ENCODE measurements at regions not wholly inside any gene's neighbourhood (a gene's known extent, or its start where the extent isn't known, plus 50 kb on each side); places are given as distances from the start of the nearest gene placed in this dataset.

- no peak for DNase-seq
These were observed 253.8 kb upstream of the DMD start for GRCh38 chrX:33465137-33465536.

DNA sequence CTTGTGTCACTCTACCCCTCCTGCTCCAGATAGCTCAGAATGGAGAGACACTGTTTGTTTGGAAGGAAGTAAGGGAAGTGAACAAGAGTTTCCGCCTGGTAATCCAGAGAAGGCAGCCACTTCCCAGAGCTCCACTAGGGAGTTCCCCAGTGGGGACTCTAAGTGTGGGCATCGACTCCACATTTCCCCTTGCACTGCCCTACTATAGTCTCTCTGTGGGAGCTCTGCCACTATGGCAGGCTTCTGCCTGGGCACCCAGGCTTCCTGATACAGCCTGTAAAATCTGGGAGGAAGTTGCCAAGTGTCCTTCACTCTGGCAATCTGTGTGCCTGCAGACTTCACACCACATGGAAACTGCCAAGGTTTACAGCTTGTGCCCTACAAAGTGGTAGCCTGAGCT lies 245.8 kb upstream of the DMD start:
- no peak for DNase-seq

DNA sequence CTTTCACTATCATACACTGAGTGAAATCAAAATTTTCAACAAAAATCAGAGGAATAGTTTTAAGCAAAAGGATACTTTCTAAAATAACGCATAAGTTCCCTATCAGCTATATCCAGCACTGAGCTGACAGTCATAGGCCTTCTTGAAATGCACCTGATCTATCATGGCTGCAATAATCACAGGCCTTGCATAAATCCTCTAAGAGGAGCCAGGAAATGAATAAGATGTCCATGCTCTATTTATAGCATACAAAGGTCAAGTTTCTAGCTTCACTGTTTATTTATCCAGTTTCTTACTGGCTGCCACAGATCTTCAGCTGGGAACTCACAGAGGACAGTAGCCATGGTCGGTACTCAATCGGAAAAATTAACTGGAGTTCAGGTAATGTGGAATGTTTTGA lies 235.9 kb upstream of the DMD start:
- no peak for DNase-seq

GRCh38 chrX:33434256-33435092 lies 223.1 kb upstream of the DMD start:
- DNase-seq, result peak; percentile 54

DNA sequence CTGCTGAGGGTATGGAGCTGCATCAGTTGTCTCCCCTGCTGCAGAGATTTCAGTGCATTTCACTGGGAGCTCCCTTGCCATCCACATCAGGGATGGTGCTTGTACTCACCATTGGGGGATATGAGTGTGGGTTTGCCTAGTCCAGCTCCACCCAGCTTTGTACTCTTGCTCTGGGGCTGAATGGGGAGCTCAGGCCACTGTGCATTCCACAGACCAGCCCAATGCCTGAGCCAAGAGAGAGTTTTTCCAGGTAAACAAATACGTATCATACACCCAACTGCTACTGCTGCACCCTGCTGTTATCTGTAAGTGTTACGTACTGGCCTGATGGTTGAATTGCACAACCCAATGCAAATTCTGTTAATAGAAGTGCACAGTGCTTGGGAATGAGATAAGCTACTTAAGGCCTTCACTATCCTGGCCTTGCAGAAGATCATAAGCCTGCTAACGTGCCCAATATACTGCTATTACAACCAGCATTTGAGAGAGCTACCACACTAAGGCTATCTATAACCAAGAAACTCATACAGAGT lies 205.0 kb upstream of the DMD start:
- DNase-seq, result no peak

DNA sequence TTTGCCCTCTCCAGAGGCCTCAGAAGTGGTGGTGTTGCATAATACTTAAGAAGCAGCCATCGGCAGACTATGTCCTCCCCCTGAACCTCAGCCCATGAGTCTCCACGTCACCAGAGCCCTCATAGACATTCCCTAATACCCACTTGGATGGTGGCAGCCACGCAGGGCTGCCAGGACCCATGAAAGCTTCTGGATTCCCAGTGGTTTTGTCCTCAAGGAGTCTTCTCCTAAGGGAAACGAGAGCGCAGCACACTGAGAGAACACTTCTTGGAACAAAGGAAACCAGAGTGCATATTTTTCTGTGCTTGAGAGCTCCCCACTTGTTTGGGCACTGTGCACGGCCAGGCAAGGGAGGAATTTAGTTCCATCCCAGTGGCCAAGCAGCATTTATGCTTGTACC lies 204.1 kb upstream of the DMD start:
- no peak for DNase-seq

DNA sequence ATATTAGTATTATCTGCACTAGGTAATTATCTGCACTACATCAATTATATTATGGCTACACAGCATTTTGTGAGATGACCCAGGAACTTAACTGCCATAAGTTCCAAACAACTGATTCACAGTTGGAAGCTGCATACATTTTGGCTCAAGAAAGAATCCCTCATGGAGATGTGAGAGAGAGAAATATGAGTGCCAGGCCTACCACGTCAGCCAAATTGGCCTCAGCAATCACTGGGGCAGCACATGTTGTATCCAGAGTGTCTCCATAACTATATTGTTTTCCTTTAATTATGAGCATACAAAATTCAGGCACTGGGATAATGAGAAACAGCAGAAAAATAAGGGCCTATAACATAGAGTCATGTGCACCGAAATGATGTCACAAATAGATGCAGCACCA lies 174.2 kb upstream of the DMD start:
- DNase-seq, result no peak

GRCh38 chrX:33379839-33380238 lies 168.5 kb upstream of the DMD start:
- DNase-seq, result no peak

DNA sequence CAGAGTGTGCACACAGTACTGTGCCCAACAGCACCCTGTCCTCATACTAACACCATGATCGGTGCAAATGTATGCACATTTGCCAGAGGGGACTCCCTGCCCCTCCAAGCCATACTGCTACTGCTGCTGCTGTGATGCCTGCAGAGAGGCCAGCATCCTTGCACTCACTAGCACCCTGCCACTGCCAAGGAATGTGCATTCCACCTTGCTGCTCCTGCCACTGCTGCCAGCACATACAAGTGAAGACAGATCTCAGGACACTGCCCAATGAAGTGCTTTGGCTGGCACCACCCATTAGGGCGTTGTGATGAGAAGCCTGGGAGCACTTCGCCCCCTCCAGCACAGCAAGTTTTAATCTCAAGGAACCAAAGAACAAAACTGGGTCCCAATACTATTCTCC lies 146.3 kb upstream of the DMD start:
- DNase-seq, result no peak

GRCh38 chrX:33339219-33339618 lies 127.9 kb upstream of the DMD start:
- DNase-seq, result no peak

GRCh38 chrX:33336783-33337182 lies 125.4 kb upstream of the DMD start:
- DNase-seq, result peak; percentile 18

DNA sequence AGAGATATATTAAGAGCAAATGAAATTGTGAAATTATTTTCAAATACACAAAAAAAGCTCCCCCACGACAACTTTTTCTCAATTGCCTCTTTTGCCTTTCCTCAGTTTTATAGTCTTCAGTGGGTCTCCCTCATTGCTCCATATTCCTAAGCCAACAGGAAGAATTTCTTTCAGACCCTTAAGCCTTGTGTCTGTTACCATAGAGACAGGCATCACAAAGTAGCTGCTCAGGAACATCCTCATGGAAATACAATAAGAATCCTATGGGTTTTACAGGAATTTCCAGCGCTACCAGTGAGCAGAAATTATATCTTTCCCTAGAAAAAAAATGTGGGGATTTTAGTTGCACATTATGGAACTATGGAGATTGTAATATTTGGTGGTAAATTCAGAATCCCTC lies 121.9 kb upstream of the DMD start:
- no peak for DNase-seq

- no peak for DNase-seq
These were observed 119.4 kb upstream of the DMD start for GRCh38 chrX:33330798-33331197.

DNA sequence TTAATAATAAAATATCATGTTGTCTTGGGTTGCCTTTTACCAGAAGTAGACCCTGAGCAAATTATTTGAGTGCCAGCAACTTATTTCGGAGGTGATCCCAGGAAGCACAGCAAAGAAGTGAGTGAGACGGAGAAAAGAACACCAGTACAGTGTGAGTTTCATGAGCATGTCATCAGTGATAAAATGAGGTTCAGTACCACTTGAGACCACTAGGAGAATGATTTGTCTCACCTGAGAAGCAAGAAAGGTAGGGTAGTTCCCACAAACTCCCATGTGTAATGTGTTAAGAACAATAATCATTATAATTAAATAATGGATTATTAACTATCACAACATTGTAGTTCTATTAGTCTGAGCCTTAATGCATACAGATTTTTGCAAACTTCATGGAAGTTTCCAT lies 112.8 kb upstream of the DMD start:
- no peak for DNase-seq

DNA sequence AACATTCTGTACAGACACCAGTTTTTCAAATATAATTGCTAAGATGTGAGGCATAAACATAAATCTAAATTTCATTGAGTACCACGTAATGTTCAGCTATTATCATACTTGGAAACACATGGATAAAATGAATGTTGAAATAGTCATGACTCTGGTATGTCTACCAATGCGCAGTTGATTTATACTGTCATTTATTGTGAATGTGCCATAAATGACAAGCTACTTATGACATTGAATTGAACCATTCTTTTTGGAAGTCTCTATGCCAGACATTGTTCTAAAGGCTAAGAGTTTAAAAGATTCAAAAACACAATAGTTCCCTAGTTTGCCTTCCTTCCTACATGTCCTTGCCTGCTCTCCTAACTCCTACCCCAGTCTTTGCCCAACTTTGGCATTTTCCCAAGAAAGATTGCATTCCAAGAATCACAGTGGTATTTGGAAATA lies 96.6 kb upstream of the DMD start:
- no peak for DNase-seq

GRCh38 chrX:33298622-33299021 lies 87.3 kb upstream of the DMD start:
- DNase-seq, result no peak

DNA sequence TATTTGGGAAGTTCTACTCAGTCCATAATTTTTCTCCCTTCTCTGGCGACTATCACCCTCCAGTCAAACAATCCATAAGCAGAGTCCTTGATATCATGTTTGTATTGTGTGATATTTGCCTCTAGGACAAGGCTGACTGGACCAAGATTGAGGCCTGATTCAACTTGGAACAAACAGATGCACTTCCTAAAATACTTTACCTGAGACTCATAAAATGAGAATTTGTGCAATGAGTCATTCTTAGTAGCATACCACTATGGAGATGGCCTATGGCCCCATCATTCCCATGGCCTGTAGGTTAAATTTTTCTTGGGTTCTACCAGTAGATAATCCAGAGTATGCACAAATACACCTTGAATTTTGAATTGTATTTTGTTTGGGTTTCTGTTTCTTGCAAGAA lies 74.2 kb upstream of the DMD start:
- DNase-seq, result no peak

DNA sequence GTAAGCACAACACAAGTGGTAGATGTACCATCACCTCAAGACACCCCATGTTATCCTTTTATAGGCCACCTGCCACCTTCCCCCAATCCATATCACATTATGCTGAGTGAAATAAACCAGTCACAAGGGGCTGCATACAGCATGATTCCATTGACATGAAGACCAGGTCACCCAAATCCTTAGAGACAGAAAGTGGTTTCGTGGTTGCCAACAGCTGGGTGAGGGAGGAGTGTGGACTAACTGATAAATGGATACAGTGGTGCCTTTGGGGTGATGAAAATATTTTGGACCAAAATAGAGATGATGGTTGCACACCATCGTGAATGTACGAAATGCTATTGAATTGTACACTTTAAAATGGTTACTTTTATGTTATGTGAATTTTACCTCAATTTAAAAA lies 65.7 kb upstream of the DMD start:
- no peak for DNase-seq

DNA sequence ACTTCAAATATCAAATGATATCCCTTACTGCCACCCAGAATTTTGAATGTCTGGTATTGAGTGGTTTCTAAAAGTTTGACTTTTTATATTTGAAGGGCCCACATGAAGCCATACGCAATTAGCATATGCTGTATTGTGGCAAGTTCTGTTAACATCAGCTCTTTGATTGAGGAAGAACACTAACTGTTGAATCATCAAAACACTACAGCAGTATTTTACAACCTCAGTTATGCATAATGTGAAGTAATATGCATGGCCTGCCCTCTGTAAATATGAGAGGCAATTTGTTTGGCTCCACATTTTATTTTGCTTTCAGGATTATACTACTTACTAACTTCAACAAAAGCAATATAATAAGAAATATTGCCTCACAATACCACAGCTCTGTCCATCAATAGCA lies 62.2 kb upstream of the DMD start:
- DNase-seq, result no peak

DNA sequence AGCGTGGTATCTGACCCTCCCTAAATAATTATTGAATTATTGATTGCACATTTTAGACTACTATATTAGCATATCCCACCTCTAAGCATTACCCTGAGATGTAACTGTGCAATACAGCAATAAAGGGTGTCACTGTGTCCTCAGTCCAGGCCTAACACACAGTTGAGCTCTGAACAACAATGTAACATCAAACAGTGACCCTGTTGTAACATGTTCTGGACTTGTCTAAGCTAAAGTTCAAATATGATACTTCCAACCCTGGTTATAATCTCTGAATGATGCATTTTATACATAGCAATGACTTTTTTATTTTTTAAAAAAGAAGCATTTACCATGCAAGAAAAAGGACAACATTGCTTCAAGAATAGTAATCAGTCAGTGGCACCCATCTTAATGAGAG lies 61.6 kb upstream of the DMD start:
- no peak for DNase-seq
